RWPE2 (cell line): ENCODE measurements at regions not wholly inside any gene's neighbourhood (a gene's known extent, or its start where the extent isn't known, plus 50 kb on each side); places are given as distances from the start of the nearest gene placed in this dataset.

Source experiments
- ATAC-seq: fragments of 200-7000 bp; cut with Tn5 transposase; 3 replicates; pipeline ENCODE4 v1.9.1; 2021; ENCODE audit warnings: low read depth
- DNase-seq: peaks from one replicate; pipeline ENCODE4 v3.0.0-alpha.2; 2020; ENCODE audit warnings: low spot score
- H3K27ac ChIP-seq: fragments of 450-650 bp; 2 replicates; pipeline ENCODE4 v1.5.1; 2017; ENCODE audit warnings: mild to moderate bottlenecking; ENCODE audit not compliant: poor library complexity, severe bottlenecking
- H3K27me3 ChIP-seq: fragments of 250-450 bp; sonication (Bioruptor Pico); 2 replicates; pipeline ENCODE4 v1.5.1; 2021; ENCODE audit warnings: mild to moderate bottlenecking, moderate library complexity; ENCODE audit not compliant: insufficient read depth, poor library complexity, severe bottlenecking
- H3K36me3 ChIP-seq: fragments of 250-450 bp; sonication (Bioruptor Pico); 2 replicates; pipeline ENCODE4 v1.5.1; 2020; ENCODE audit warnings: low read depth, mild to moderate bottlenecking, moderate library complexity
- H3K4me1 ChIP-seq: fragments of 250-450 bp; sonication (Bioruptor Pico); 2 replicates; pipeline ENCODE4 v1.5.1; 2021; ENCODE audit warnings: mild to moderate bottlenecking, moderate library complexity; ENCODE audit not compliant: insufficient read depth, poor library complexity, severe bottlenecking
- H3K4me3 ChIP-seq: fragments of 250-450 bp; sonication (Bioruptor Pico); 2 replicates; pipeline ENCODE4 v1.5.1; 2021; ENCODE audit warnings: mild to moderate bottlenecking, moderate library complexity; ENCODE audit not compliant: severe bottlenecking
- H3K9me3 ChIP-seq: fragments of 250-450 bp; sonication (Bioruptor Pico); 2 replicates; pipeline ENCODE4 v1.5.1; 2021; ENCODE audit warnings: mild to moderate bottlenecking, moderate library complexity; ENCODE audit not compliant: severe bottlenecking
- TF ChIP-seq, protein P1 (sequence below): fragments of 450-650 bp; IDR thresholded peaks from one replicate; pipeline ENCODE4 v1.5.1; 2017; ENCODE audit warnings: mild to moderate bottlenecking, moderate library complexity; ENCODE audit not compliant: poor library complexity, severe bottlenecking

DNA sequence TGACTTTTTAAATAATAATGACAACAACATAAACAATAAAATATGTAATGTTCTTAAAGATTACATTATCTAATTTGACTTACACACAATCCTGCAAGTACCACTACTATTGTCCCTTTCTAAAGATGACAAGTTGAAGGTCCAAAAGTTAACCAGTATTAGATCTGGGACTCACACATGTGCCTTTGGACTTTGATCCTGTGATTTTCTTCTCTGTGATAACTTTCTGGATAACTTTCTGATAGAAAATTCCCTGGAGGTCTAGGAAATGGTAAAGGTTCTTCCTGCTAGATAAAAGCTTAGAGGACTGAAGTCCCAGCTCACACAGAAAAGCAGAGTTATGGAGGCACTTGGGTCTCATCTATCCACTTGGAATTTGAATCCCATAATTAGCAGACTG is 311.9 kb upstream of the KLHL29 start:
- no peak for ATAC-seq
- no peak for DNase-seq
- no peaks in the 10 kb centered on the region for H3K9me3 ChIP-seq
- TF ChIP-seq, protein P1, sequence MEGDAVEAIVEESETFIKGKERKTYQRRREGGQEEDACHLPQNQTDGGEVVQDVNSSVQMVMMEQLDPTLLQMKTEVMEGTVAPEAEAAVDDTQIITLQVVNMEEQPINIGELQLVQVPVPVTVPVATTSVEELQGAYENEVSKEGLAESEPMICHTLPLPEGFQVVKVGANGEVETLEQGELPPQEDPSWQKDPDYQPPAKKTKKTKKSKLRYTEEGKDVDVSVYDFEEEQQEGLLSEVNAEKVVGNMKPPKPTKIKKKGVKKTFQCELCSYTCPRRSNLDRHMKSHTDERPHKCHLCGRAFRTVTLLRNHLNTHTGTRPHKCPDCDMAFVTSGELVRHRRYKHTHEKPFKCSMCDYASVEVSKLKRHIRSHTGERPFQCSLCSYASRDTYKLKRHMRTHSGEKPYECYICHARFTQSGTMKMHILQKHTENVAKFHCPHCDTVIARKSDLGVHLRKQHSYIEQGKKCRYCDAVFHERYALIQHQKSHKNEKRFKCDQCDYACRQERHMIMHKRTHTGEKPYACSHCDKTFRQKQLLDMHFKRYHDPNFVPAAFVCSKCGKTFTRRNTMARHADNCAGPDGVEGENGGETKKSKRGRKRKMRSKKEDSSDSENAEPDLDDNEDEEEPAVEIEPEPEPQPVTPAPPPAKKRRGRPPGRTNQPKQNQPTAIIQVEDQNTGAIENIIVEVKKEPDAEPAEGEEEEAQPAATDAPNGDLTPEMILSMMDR = no peak
- H3K4me1 ChIP-seq = no peaks in the 10 kb centered on the region
- H3K27me3 ChIP-seq = no peaks in the 10 kb centered on the region
- H3K4me3 ChIP-seq = no peak overlapping the region
- H3K27ac ChIP-seq = no peak overlapping the region
- H3K36me3 ChIP-seq = no peaks in the 10 kb centered on the region

DNA sequence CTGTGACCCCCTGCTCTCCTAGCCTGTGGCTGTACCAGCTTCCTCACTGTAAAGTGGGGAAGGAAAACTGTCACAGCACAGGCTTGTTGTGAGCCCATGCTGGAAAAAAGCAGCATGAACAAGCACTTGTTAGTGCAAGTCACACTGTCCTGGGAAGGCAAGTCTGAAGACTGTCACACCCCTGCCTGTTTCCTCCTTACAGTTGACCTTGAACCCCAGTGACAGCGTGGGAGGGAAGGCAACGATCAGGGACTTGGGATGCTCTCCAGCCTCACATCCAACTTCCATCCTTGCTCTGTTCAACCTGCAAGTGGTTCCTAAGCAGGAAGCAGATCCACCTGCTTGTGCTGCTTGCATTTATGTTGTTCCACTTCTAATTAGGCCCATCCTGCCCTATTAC is 311.3 kb upstream of the KLHL29 start:
- no peak for ATAC-seq
- no peak for DNase-seq
- no peak overlapping the region for H3K4me3 ChIP-seq

DNA sequence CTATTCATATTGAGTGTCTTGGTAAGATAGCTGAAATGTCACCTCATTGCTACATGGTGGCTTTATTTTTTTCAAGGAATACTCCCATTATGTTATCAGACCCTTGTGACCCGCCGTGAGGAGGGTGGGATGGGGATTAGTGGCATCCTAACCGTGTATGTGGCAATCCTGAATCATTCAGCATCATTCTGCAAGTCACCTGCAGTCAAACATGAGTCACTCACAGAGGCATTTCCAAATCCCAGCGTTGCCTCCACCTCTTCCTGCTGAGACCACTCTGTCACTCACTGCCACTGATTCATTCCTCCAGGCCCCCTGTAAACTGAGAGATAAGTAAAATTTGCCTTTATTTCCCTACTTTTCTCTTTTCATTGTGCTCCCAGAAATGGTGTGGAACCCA is 307.4 kb upstream of the KLHL29 start:
- H3K27me3 ChIP-seq = no peaks in the 10 kb centered on the region
- no peak overlapping the region for H3K27ac ChIP-seq
- H3K4me3 ChIP-seq = no peak overlapping the region
- no peaks in the 10 kb centered on the region for H3K36me3 ChIP-seq
- no peak for DNase-seq
- no peaks in the 10 kb centered on the region for H3K9me3 ChIP-seq
- peak; percentile 50; the same call in 1 of the 3 replicates for ATAC-seq
- no peaks in the 10 kb centered on the region for H3K4me1 ChIP-seq
- TF ChIP-seq, protein P1 = no peak

More for the DNA sequence above, 311.3 kb upstream of the KLHL29 start:
- TF ChIP-seq, protein P1 = no peak
- no peaks in the 10 kb centered on the region for H3K27me3 ChIP-seq
- no peaks in the 10 kb centered on the region for H3K36me3 ChIP-seq
- no peak overlapping the region for H3K27ac ChIP-seq
- H3K9me3 ChIP-seq = no peaks in the 10 kb centered on the region
- H3K4me1 ChIP-seq = no peaks in the 10 kb centered on the region

DNA sequence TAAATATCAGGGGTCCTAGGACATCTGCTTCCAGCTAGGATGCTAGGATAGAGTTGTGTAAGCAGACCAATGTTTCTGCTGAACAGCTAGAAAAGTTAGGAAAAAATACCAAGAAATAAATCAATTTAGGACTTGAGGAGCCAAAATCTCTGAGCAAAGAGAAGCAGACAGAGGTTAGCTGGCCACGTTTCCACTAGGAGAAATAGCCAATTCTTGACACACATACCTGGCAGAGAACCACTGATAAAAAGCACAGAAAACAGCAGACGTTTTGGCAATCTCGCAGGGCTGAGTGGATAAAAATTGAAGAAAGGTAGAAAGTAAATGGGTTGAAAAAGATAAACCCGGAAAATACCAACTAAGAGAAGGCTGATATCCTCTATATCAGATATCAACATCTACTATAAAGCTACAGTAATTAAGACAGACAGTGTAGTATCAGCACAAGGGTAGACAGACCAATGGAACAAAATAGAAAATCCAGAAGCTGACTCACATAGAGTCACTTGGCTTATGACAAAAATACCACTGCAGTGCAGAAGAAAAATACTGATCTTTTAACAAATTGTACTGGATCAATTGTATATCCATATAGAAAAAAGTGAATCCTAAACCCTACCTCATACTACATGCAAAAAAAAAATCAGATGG is 306.1 kb upstream of the KLHL29 start:
- TF ChIP-seq, protein P1 = no peak
- no peak overlapping the region for H3K4me3 ChIP-seq
- no peaks in the 10 kb centered on the region for H3K36me3 ChIP-seq
- H3K9me3 ChIP-seq = no peaks in the 10 kb centered on the region
- H3K27me3 ChIP-seq = no peaks in the 10 kb centered on the region
- no peak for DNase-seq
- no peak for ATAC-seq
- no peaks in the 10 kb centered on the region for H3K4me1 ChIP-seq
- H3K27ac ChIP-seq = no peak overlapping the region

DNA sequence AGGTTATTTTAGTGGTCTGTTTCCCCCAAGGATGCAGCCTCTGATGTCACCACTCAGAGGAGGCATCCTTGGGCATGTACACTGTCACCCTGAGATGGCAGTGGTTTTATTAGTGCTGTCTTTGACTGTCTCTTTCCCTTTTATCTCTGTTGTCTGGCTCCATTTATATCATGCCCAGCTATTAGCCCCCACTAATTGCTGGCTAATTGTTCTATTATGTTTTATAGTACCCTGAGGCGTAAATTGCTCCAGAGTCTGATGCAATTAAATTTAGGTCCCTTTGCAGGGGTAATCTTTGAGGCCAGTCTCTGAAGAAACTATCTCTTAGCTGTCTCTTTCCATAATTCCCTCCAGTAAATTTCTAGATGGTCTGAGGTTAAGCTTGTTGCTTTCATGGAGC is 301.0 kb upstream of the KLHL29 start:
- H3K36me3 ChIP-seq = no peaks in the 10 kb centered on the region

More for the DNA sequence above, 301.0 kb upstream of the KLHL29 start:
- Histone ChIP-seq H3K4me3 (no peak overlapping the region), H3K4me1 (no peaks in the 10 kb centered on the region), H3K27ac (no peak overlapping the region), H3K9me3 (no peaks in the 10 kb centered on the region), H3K27me3 (no peaks in the 10 kb centered on the region)
- ATAC-seq = no peak
- DNase-seq = no peak
- TF ChIP-seq, protein P1 = no peak
